GM12892 (cell line): ENCODE measurements at regions not wholly inside any gene's neighbourhood (a gene's known extent, or its start where the extent isn't known, plus 50 kb on each side); places are given as distances from the start of the nearest gene placed in this dataset.

Experiments
- POLR2A ChIP-seq: IDR thresholded peaks from 2 replicates; pipeline ENCODE4 v1.6.1; 2011; ENCODE audit warnings: low read depth, low read length, control low read depth
- POLR2AphosphoS5 ChIP-seq: IDR thresholded peaks from 2 replicates; pipeline ENCODE4 v1.6.1; 2011; ENCODE audit warnings: low read depth, low read length, control low read depth
- TAF1 ChIP-seq: IDR thresholded peaks from 2 replicates; pipeline ENCODE4 v1.6.1; 2011; ENCODE audit warnings: low read depth, mild to moderate bottlenecking, control low read depth, low read length, borderline replicate concordance

GRCh38 chr11:97871816-97872215 lies 1148.9 kb upstream of the CNTN5 start:
- TF ChIP-seq POLR2A = no peak
- no peak for TF ChIP-seq POLR2AphosphoS5
- TF ChIP-seq TAF1 = no peak
